Nucleus accumbens (tissue), 56 donors: ENCODE measurements at regions not wholly inside any gene's neighbourhood (a gene's known extent, or its start where the extent isn't known, plus 50 kb on each side); places are given as distances from the start of the nearest gene placed in this dataset.

Experiments used
- DNase-seq, 56 donors: peaks; one replicate each; lab custom pipeline; 2025; lab: John Stamatoyannopoulos, UW

GRCh38 chr14:83433618-83434017 is 1900.0 kb upstream of the SEL1L start:
- DNase-seq = no peak

DNA sequence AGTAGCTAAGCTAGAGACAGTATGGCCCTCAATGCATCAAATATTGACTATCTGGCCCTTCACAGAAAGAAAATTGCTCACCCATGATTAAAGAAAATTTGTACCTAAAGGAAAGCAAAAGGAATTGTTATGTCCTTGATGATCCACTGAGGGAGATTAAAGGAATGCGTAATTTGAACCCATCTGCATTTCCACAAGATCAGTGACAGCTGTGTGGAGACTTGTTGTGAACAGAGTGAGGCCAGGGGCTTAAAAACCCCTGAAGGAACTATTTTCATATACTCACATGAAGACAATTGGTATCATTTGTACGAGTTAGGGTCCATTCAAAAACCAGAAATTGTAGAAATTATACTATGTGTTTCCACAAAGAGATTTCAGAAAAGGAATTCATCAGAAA is 1908.1 kb upstream of the SEL1L start:
- DNase-seq = no peak

GRCh38 chr14:83455561-83455960 is 1921.9 kb upstream of the SEL1L start:
- no peak for DNase-seq

GRCh38 chr14:83461521-83461920 is 1927.9 kb upstream of the SEL1L start:
- DNase-seq = no peak

DNA sequence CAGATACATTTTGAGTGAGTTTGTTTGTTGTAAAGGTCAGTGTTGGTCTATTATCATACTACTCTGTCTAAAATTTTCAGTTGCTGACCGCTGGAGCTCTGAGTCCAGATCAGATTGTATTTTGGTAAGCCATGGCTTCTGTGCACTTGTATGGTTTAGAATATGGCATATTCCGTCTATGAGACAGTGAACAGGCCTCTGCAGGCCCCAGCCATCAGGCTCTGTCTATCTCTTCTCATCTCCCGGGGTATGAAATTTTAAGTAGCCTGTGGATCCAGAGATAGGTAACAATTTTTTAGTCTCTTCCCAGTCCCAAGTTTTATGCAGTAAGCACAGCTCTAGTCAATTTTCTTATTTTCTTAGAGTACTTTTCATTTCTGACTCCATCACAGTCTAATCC is 1929.1 kb upstream of the SEL1L start:
- no peak for DNase-seq

DNA sequence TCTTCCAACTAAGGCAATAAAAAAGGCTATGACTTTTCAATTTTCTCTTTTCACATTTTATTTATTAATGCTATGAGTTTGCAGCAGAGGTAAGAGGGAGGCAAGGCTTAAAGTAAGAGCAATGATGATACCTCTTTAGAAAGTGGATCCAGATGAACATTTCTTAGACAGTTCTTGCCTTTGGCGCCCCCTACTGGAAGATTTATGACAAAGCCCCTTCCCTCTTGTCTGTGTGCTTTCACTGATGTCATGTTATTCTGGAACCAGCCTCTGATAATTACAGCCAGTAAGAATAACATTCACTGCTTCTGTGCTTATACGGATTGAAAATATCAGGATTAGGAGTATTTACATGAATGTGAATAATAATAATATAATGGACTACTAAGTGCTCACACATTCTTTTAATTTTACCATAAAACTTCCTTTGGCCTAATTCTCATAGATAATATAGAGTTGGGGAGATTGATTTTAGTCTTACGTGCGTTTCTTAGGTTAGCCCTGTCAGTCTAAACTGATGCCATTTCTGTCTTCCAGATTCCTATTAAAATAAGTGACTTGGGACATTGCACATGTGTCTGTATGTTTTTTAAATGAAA is 1929.9 kb upstream of the SEL1L start:
- peak in 22 of 56 donors; percentile 0 to 46 (median 10) for DNase-seq

DNA sequence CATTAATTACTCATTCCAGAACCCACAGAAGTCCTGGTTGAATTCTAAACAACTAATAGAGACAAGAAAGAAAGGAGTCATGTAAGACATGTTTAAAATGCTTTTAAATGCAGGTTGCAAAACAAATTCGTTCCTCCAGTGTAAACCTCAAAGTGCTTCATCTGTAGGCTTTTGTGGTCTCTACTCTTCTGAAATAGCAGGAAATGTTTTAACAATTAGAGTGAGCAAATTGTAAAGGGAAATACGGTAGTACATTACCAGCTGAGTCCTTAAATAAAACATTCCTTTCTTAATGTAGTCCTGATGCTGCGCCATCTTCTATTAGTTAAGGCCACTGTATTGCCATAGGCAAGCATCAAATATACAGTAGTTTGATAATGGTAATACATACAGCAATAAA is 1934.2 kb upstream of the SEL1L start:
- no peak for DNase-seq

- DNase-seq = no peak
These were observed 1936.8 kb upstream of the SEL1L start for GRCh38 chr14:83470466-83470865.

- no peak for DNase-seq
These were observed 1937.5 kb upstream of the SEL1L start for GRCh38 chr14:83470959-83471695.

DNA sequence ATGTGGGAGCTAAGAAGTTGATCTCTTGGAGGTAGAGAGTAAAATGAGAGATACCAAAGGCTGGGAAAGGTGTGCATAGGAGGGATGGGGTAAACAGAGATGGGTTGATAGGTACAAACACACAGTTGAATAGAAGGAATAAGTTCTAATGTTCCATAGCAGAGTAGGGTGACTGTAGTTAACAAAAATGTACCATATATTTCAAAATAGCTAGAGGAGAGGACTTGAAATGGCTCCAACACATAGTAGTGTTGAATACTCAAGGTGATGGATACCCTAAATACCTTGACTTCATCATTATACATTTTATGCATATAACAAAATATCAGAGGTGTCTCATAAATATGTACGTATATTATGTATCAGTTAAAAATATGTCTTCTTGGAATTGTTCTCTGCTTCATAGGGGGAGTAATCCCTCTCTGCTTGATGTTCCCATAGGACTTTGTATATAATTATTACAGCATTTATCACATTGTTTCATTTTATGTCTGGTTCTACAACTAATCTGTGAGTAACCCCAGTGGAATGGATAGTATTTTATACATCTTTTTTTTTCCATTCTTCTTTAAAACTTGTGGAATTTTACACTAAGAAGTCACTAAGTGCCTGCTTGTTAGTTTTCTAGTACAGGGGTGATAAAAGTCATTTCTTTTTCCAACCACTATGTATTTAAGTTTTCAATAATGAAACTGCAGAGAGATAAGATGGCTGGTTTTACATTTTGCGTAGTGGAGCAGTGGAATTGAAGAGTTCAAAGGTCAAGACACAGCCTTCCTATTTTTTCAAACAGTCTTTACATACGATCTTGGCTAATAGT is 1940.0 kb upstream of the SEL1L start:
- DNase-seq = no peak

- no peak for DNase-seq
These were observed 1945.1 kb upstream of the SEL1L start for GRCh38 chr14:83478741-83479140.

GRCh38 chr14:83483063-83483462 is 1949.4 kb upstream of the SEL1L start:
- no peak for DNase-seq

GRCh38 chr14:83485591-83485990 is 1951.9 kb upstream of the SEL1L start:
- DNase-seq = no peak

DNA sequence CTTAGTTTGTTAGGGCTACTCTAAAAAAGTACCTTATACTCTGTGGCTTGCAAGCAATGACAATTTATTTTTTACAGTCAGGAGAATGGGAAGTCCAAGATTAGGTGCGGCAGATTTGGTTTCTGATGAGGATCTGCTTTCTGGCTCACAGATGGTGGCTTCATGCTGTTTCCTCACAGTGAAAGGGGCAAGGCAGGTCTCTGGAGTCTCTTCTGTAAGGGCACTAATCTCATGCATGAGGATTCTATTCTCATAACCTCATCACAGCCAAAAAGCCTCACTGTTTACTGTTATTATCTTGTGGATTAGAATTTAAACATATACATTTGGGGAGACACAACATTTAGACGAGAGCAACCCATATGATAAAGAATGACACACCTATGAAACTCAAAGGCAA is 1957.4 kb upstream of the SEL1L start:
- DNase-seq = no peak

DNA sequence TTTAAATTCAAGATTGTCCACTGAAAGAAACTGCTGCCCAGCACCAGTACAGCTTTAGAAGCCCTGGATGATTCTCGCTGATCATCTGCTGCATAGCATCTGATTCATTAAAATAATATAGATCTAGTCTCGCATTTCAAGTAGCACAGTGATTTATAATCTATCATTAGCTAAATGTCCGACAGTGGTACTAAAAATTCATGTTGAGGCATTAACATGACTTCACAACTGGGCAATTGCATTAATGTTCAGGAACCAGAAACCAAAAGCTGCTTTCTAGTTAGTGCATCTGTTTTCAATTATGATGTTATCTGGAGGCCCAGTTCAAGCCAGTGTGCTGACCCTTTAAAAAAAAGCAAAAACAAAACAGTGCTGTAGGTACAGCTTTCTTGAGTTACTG is 1987.2 kb upstream of the SEL1L start:
- no peak for DNase-seq

DNA sequence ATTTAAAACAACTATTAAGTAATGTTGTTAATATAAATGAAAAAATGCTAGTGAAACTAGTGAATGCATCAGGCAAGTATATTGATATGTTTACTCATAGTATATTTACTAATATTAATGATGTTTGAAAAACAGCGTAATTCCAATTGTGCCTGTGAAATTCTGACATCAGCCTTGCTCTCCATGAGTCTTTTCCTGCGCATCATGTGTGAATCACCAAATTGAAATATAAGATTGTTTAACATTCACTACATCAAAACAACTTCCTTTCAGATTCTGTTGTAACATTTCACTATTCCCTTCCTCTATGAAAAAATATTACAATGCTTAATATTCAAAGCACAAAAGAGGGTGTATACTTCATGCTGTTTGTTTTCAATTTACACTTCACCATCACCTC is 1995.9 kb upstream of the SEL1L start:
- no peak for DNase-seq

- DNase-seq = no peak
These were observed 1996.2 kb upstream of the FLRT2 start for GRCh38 chr14:83533734-83534133.

DNA sequence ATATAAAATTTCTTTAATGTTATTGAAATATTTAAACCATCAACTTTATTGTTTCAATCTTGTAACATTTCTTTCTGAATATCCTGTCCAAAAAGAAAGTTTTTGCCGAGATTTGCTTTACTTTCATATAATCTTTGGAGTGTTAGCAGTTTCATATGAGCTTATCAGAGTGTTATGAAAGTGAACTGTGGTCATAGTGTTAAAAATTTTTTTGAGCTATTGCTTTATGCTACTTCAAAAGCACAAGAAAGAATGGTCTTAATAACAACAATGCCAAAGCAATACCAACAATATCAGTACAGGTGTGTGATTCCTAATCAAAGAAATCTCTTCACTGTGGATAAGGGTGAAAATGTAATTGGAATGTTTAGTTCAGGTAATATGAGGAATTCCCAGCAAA is 1994.9 kb upstream of the FLRT2 start:
- DNase-seq = no peak

- no peak for DNase-seq
These were observed 1994.5 kb upstream of the FLRT2 start for GRCh38 chr14:83535444-83535843.

DNA sequence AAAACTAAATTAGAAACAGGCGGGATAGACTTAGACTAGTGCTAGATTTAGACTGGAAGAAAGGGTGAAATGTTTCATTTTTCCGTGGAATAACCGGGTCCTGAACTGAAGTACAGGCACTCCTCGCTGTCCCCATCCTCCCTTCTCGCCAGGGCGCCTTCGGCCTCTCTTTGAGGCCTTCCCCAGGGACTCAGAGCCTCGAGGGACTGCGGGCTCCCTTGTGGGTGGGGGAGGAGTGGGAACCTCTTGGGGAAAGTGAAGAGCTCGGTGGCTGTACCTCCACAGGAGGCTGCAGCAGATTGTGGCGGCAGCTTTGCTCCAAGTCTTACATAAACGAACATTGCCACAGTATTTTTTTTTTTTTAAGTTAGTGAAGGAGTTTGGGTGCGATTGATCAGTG is 1988.8 kb upstream of the FLRT2 start:
- no peak for DNase-seq

- DNase-seq = no peak
These were observed 1981.7 kb upstream of the FLRT2 start for GRCh38 chr14:83548061-83548839.
